GM18508 (cell line): ENCODE measurements at regions not wholly inside any gene's neighbourhood (a gene's known extent, or its start where the extent isn't known, plus 50 kb on each side); places are given as distances from the start of the nearest gene placed in this dataset.
A peak's percentile ranks its signal among the peaks of the same experiment; 100 is the strongest.

Experiments
- ATAC-seq: cut with Tn5 transposase; IDR thresholded peaks from one replicate; pipeline ENCODE4 v1.9.1; 2021; ENCODE audit warnings: moderate number of reproducible peaks; ENCODE audit not compliant: insufficient read depth, unreplicated experiment

DNA sequence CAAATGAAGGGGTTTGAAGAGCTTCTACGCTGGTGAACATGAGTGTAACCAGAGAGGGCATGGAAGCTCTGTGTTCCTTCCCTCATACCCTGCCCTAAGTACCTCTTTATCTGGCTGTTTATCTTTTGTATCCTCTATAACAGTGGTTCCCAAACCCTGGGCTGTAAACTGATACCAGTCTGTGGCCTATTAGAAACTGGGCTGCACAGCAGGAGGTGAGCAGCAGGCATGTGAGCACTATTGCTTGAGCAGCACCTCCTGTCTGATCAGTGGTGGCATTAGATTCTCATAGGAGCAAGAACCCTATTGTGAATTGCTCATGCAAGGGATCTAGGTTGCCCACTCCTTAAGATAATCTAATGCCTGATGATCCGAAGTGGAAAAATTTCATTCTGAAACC is 172.9 kb upstream of the AVPR1A start:
- no peak for ATAC-seq

GRCh38 chr12:63321373-63321772 is 170.4 kb upstream of the AVPR1A start:
- ATAC-seq: no peak

DNA sequence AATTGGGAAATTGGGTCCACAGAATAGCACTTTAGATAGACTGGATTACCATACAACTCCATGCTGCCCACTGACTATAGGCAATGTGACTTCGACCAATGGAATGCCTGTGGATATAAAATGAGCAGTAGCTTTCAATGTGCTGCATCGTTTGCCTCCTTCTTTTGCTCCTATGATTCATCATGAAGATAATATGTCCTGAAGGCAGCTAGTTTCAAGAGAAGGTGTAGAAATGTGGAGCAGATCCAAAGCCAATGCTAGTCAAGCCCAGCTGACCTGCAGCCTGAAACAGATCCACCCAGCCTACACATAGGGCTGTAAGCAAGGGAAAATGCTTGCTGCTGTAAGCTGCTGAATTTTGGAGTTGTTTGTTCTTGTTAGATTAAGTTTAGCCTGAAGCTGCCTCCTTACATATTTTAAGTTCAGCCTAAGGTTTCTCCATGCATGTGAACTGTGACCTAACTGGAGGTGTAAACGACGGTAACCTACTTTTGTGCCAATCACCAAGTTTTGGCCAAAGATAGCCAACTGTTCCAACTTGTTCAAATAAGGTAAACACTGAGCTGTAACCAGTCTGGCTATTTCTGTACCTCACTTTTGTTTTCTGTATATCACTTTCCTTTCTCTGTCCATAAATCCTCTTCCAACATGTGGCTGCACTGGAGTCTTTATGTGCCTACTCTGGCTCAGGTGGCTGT is 169.1 kb upstream of the AVPR1A start:
- no peak for ATAC-seq

GRCh38 chr12:63319386-63319785 is 168.4 kb upstream of the AVPR1A start:
- ATAC-seq: peak; percentile 86

DNA sequence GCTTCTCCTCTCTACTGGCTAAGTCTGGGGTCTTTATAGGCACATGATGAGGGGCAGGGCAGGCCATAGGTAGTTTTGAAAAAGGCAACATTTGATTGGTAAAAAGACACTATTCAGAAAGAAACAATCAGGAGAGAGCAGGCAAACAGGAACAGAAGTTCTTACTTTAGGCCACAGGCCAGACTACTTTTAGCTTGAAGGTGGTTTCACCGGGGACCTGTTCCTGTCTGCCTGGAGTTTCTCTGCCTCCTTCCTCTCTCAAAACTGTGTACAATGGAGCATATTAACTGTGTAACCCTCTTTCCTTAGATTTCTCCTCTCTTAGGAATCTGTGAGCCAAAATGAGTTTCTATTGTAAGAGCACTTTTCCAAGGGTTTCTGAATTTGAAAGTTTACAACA is 167.9 kb upstream of the AVPR1A start:
- no peak for ATAC-seq

DNA sequence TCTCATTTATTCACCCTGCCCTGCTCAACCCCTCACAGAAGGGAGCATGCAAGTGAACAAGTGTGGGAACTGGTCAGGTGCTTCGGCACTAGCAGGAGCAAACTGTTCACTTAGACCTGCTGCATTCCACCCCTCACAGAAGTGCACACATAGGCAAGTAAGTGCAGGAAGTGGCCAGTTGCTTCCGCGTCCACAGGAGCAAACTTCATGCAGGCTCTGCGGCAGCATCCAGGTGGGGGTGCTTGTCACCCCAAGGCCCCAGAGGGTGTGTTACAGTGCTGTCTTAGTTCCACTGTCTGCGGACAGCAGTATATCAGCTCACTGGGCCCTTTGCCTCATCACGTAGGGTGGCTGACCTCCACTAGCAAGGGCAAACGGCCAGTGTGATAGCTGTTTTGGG is 167.3 kb upstream of the AVPR1A start:
- no peak for ATAC-seq

GRCh38 chr12:63317880-63318279 is 166.9 kb upstream of the AVPR1A start:
- ATAC-seq: no peak

DNA sequence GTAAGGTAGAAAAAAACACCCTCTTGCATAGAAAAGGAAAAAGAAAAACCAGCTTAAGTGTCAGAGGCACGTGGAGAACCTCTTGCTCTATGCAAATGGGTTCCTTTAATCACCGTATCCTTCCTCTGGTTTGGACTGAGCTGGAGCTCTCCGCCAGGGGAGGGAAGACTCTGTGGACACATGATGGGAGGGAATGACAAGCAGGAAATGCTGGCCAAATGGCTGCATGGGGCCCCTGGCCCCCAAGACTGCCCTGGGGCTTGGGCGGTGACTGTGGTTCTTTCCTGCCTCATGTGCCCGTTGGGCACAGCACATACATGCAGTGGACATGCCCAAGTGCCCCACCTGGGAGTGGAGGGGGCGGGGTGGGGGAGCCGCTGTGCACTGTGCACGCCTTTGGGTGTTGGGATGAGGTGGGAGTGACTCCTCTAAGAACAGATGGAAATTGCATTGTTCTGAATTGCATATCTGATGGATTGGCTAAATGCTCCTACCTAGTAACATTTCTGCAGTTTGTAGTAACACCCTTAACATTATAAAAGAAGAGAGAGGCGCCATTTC is 166.4 kb upstream of the AVPR1A start:
- ATAC-seq: no peak

GRCh38 chr12:63313139-63313538 is 162.1 kb upstream of the AVPR1A start:
- peak; percentile 86 for ATAC-seq

DNA sequence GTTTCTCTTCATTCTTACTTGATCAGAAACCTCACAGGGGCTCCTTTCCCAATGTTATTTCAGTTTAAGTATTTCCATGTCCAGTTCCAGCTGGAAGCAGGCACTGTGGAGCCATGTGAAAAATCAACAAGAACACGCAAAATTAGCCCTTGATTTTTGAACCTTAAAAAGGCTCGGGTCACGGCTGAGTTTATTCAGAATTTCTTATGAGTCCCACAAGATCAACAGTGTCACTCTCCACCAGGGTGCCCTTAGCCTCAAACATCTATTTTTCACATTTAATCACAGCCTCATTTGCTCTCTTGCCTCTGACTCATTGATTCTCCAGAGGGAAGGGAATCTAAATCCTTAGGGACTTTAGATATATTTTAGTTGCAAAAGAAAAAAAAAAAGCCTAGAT is 157.7 kb upstream of the AVPR1A start:
- no peak for ATAC-seq

DNA sequence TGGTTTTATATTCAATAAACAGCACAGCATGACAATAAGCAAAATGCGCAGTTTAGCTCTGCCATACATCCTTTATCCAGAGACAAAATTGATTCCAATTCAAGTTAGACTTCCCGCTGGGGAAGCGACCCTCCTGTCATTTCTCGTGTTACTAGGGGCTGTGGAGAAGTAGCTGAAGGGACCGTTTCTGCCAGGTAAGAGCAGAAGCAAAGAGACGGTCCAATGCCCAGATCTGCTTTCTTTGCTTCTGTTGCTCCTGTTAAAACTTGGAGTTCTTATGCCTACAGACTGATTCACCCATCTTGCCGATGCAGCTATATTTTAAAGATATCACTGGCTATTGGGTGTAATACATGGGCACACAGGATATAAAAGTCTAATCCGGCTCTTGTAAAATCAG is 156.8 kb upstream of the AVPR1A start:
- ATAC-seq: no peak

DNA sequence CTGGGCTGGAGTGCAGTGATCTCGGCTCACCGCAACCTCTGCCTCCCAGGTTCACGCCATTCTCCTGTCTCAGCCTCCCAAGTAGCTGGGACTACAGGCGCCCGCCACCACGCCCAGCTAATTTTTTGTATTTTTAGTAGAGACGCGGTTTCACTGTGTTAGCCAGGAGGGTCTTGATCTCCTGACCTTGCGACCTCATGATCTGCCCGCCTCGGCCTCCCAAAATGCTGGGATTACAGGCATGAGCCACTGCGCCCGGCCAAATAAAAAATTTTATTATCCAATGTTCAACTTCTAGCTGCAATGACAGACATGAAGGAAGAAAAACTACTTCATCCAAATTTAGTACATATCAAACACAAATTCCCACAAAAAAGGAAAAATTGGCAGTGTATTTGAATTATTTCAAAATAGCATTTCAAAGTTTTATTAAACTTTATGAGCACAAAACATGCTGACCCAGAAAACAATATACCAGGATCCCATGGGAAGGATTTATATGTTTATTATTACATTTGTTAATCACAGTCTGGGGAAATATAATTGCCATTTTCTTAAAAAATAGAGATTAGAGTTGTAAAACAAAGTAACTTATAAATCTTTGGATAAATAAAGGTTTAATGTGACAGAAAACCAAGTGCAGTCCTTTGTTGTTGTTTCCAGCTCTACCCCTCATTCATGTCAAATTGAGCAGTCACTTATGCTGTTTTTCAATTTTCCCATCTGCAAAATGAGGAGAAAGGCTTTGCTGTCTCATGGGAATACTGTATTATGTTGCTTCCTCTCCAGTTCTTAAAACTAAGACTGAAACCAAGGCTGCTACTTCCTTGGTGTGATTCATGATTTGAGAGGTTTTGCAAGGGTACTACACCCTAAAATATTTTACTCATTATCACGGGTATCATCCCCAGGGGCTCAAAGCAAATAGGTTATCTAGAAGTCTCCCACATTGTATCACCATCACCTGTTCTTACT is 155.2 kb upstream of the AVPR1A start:
- ATAC-seq: no peak

DNA sequence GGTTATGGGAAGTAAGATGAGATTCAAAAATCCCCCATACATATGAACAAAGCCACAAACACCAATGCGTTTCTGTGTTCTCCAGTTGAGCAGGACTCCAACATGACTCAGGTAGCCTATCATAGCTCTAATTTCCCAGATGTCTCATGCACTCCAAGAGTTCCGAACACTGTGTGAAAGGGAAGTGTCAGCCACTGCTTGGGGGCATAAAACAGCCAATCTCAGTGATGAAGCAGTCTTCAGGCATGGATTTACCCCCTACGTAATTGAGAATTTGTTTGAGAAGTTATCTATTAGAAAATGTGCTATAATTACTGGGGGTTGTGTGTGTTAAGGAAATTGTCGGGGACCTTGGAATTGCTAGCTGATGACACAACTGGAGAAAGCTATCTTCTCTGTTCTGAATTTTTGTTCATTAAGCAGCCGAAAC is 153.9 kb upstream of the AVPR1A start:
- ATAC-seq: peak; percentile 39

DNA sequence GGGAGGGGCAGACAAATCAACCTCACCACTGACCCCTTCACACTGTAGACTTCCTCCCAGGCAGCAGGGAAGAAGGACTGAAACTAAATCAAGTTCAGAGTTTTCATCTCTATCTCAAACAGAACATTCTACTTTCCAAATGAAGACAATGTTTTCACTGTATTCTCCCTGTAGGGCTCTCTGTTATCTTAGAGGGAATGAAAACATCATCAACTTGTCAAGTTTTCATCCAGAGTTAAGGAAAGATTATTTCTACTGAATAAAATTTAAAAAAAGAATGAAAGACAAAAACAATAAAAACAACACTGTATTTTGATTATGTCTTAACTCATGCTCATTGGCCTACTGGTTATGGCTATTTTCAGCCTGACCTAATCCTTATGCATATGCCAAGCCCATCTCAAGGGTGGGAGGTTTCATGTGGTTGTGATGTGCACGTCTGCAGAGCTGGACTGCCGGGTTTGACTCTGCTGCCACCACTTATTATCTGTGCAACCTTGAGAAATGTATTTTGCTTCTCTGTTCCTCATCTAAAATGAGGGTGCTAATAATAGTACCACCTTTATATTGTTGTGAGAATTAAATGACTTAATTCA is 152.0 kb upstream of the AVPR1A start:
- peak; percentile 7 for ATAC-seq

DNA sequence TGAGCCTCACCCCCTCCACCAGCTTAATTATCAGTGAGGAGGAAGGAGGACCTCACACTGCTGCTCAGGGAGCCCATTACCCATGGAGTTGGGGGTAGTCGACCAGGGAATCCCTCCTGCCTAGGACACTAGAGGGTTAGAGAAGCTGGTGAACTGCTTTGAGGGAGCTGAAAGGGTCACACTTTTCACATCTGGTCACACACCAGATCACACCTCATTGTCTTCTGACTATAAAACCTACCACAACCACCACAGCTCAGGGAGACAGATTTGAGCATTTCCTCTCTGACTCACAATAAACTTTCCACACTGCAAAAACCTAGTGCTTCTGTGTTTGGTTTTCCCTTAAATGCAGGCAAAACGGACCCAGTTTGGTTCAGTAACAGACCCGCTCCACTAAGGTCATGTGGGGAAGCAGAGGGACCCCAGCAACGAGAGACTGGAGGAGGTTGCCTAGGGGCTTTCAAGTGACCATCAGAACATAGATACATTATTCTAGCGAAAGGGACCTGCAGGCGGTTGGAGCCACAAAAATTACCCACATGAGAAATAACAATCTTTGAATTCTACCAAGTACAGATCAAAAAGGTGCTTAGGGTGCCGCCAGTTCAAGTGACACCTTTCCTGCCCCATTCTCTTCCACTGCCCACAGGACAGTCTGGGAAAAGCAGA is 151.4 kb upstream of the AVPR1A start:
- peak; percentile 87 for ATAC-seq

GRCh38 chr12:63301311-63301710 is 150.3 kb upstream of the AVPR1A start:
- ATAC-seq: no peak

DNA sequence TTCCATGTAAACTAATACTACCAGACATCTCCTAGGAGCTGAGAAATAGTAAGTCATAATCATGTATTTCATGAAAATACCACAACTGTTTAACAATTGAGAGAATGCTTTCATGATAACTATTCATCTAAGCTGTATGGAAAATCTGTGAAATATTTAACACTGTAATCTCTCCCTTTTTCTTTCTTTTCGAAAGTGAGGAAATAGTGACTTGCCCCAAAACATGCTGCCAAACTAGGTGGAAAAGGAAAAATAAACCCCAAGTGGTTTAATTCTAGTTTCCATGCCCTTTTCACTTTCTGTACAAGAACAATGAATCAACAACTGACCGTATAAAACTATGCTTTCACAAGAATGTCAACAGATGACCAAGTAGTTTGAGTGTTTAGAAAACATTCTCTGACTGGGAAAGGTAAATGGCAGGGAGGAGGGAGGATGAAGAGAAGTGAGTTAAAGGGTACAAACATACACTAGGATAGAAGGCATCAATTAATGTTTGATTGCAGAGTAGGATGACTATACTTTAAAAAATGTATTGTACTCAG is 147.5 kb upstream of the AVPR1A start:
- no peak for ATAC-seq

GRCh38 chr12:63294327-63294632 is 143.3 kb upstream of the AVPR1A start:
- peak; percentile 87 for ATAC-seq

GRCh38 chr12:63292471-63293221 is 141.6 kb upstream of the AVPR1A start:
- no peak for ATAC-seq
